SK-N-SH (cell line): ENCODE measurements at regions not wholly inside any gene's neighbourhood (a gene's known extent, or its start where the extent isn't known, plus 50 kb on each side); places are given as distances from the start of the nearest gene placed in this dataset.

Experiments
- CTCF ChIA-PET: fragments of 300-600, 350-600 bp; formaldehyde crosslinking; extraction: SDS; loops from one replicate; lab custom pipeline; 2021; lab: Yijun Ruan, JAX
- POLR2A ChIA-PET: fragments of 350-600 bp; sonication (Branson Sonifier 250); formaldehyde crosslinking; extraction: SDS; loops from one replicate; lab custom pipeline; 2020; ENCODE audit warnings: antibody characterized with exemption, inconsistent platforms; lab: Yijun Ruan, JAX
- DNase-seq: peaks from one replicate; pipeline ENCODE4 v3.0.0; 2012
- H2AFZ ChIP-seq: fragments of 200-600 bp; sonication (generic); 2 replicates; pipeline ENCODE4 v1.8.1; 2016; ENCODE audit warnings: antibody characterized with exemption, mild to moderate bottlenecking, low read depth
- H3F3A ChIP-seq: fragments of 200-600 bp; sonication (generic); replicated peaks from 2 replicates; pipeline ENCODE3; 2016; ENCODE audit warnings: antibody characterized with exemption, mild to moderate bottlenecking; ENCODE audit not compliant: insufficient read depth
- H3K27ac ChIP-seq, 2 experiments: fragments of 200-500 bp in 1 of 2; fragments of 200-600 bp in 1 of 2; sonication (Bioruptor generic) in 1 of 2; sonication (generic), shearing (Covaris generic) in 1 of 2; 2 replicates each; pipeline versions ENCODE4 v1.5.1 to v1.6.1; 2014 to 2016; ENCODE audit warnings: low read depth in 2 of 2, inconsistent platforms in 1 of 2, low read length in 1 of 2, mild to moderate bottlenecking in 1 of 2, mixed read lengths in 1 of 2
- H3K27me3 ChIP-seq: fragments of 200-600 bp; sonication (generic), shearing (Covaris generic); 2 replicates; pipeline ENCODE4 v1.6.1; 2016; ENCODE audit warnings: mixed run types; ENCODE audit not compliant: insufficient read depth
- H3K36me3 ChIP-seq, 2 experiments: fragments of 200-500 bp in 1 of 2; fragments of 200-600 bp in 1 of 2; sonication (Bioruptor generic) in 1 of 2; sonication (generic) in 1 of 2; replicated peaks in 1 of 2; 2 replicates each; pipeline versions ENCODE3 to v1.5.1; 2014 to 2016; ENCODE audit warnings: low read length in 1 of 2, mild to moderate bottlenecking in 1 of 2; ENCODE audit not compliant: insufficient read depth in 2 of 2, control insufficient read depth in 1 of 2
- H3K4me1 ChIP-seq, 2 experiments: fragments of 200-500 bp in 1 of 2; fragments of 200-600 bp in 1 of 2; sonication (Bioruptor generic) in 1 of 2; sonication (generic), shearing (Covaris generic) in 1 of 2; 2 replicates each; pipeline versions ENCODE4 v1.5.1 to v1.6.1; 2014 to 2016; ENCODE audit warnings: low read depth in 1 of 2, low read length in 1 of 2, mixed run types in 1 of 2; ENCODE audit not compliant: insufficient read depth in 2 of 2, control insufficient read depth in 1 of 2
- H3K4me2 ChIP-seq: fragments of 200-600 bp; sonication (generic), shearing (Covaris generic); 2 replicates; pipeline ENCODE4 v1.6.1; 2017; ENCODE audit warnings: mixed run types
- H3K4me3 ChIP-seq, 2 experiments: fragments of 200-500 bp in 1 of 2; fragments of 200-600 bp in 1 of 2; sonication (Bioruptor generic) in 1 of 2; sonication (generic), shearing (Covaris generic) in 1 of 2; 2 replicates each; pipeline versions ENCODE4 v1.5.1 to v1.8.1; 2014 to 2016; ENCODE audit warnings: low read depth in 2 of 2, inconsistent platforms in 1 of 2, low read length in 1 of 2, mild to moderate bottlenecking in 1 of 2, mixed read lengths in 1 of 2, moderate library complexity in 1 of 2
- H3K79me2 ChIP-seq: fragments of 200-600 bp; sonication (generic); 2 replicates; pipeline ENCODE4 v1.8.1; 2017; ENCODE audit warnings: mild to moderate bottlenecking; ENCODE audit not compliant: insufficient read depth
- H3K9ac ChIP-seq: fragments of 200-600 bp; sonication (generic); 2 replicates; pipeline ENCODE4 v1.6.1; 2017; ENCODE audit warnings: mixed run types
- H3K9me2 ChIP-seq: fragments of 200-600 bp; sonication (generic); 2 replicates; pipeline ENCODE4 v1.6.1; 2017; ENCODE audit warnings: mixed run types
- H3K9me3 ChIP-seq: fragments of 200-600 bp; sonication (generic); 2 replicates; pipeline ENCODE4 v1.6.1; 2017; ENCODE audit warnings: mixed run types, mild to moderate bottlenecking, moderate library complexity
- H4K20me1 ChIP-seq: fragments of 200-600 bp; sonication (generic); 2 replicates; pipeline ENCODE4 v1.6.1; 2017; ENCODE audit warnings: mild to moderate bottlenecking, mixed run types; ENCODE audit not compliant: insufficient read depth
- CHD2 ChIP-seq: fragments of 150-350 bp; IDR thresholded peaks from 2 replicates; pipeline ENCODE4 v1.6.1; 2018; ENCODE audit warnings: low read length; ENCODE audit not compliant: partially characterized antibody
- EP300 ChIP-seq, 2 experiments: IDR thresholded peaks; 2 replicates each; pipeline versions ENCODE4 v1.4.0 to v1.6.1; 2012; ENCODE audit warnings: borderline replicate concordance in 1 of 2, low read depth in 1 of 2, low read length in 1 of 2
- EZH2phosphoT487 ChIP-seq: fragments of 200-600 bp; sonication (generic); IDR thresholded peaks from 2 replicates; pipeline ENCODE4 v1.6.1; 2017; ENCODE audit warnings: low read depth, mixed run types, mild to moderate bottlenecking, antibody characterized with exemption, moderate library complexity, borderline replicate concordance
- FOXJ3 ChIP-seq: sonication (generic); formaldehyde crosslinking; IDR thresholded peaks from 2 replicates; pipeline ENCODE4 v1.5.1; 2020; ENCODE audit warnings: mild to moderate bottlenecking, missing genetic modification reagents
- FOXM1 ChIP-seq: IDR thresholded peaks from 2 replicates; pipeline ENCODE4 v1.4.0; 2012; ENCODE audit warnings: low read depth, mild to moderate bottlenecking
- MEF2A ChIP-seq: IDR thresholded peaks from 2 replicates; pipeline ENCODE4 v1.4.0; 2012; ENCODE audit warnings: low read depth, borderline replicate concordance
- NFIC ChIP-seq: IDR thresholded peaks from 2 replicates; pipeline ENCODE4 v1.4.0; 2012; ENCODE audit warnings: borderline replicate concordance
- PBX3 ChIP-seq: IDR thresholded peaks from 2 replicates; pipeline ENCODE4; 2012
- RAD21 ChIP-seq: IDR thresholded peaks from 2 replicates; pipeline ENCODE4 v1.6.1; 2012; ENCODE audit warnings: mild to moderate bottlenecking, low read length
- REST ChIP-seq: IDR thresholded peaks from 2 replicates; pipeline ENCODE4 v1.6.1; 2012; ENCODE audit warnings: mild to moderate bottlenecking, low read depth, low read length, moderate library complexity
- RFX5 ChIP-seq: IDR thresholded peaks from 2 replicates; pipeline ENCODE4 v1.6.1; 2012; ENCODE audit warnings: mild to moderate bottlenecking, improper control_type of control experiment, low read length
- RXRA ChIP-seq: IDR thresholded peaks from 2 replicates; pipeline ENCODE4 v1.4.0; 2012; ENCODE audit warnings: low read depth, mild to moderate bottlenecking, borderline replicate concordance
- SMC3 ChIP-seq: IDR thresholded peaks from 2 replicates; pipeline ENCODE4 v1.6.1; 2012; ENCODE audit warnings: low read depth, low read length, improper control_type of control experiment
- YY1 ChIP-seq: IDR thresholded peaks from 2 replicates; pipeline ENCODE4 v1.4.0; 2012; ENCODE audit warnings: low read depth, mild to moderate bottlenecking
- ZBTB33 ChIP-seq: IDR thresholded peaks from 2 replicates; pipeline ENCODE4 v1.4.0; 2012; ENCODE audit warnings: low read depth, borderline replicate concordance
- WGBS: methylation state at CpG from one replicate; pipeline ENCODE4 v1.1.6; 2017; ENCODE audit warnings: low lambda C conversion rate; 5-methylcytosine and 5-hydroxymethylcytosine counted together

GRCh38 chr6:140486450-140487361 is 1112.3 kb upstream of the CITED2 start:
- Histone ChIP-seq H3K4me2 (peak overlapping the region; percentile 44; the same call in 1 of the 2 replicates), H4K20me1 (no peaks in the 10 kb centered on the region), H3K27ac (peak overlapping the region; percentile 43 to 82; a peak in 3 of 4 replicates), H3K79me2 (no peaks in the 10 kb centered on the region), H3K9me3 (peaks cover 8% of the 10 kb centered on the region), H3K36me3 (no peaks in the 10 kb centered on the region), H3K9ac (no peak overlapping the region), H3K9me2 (no peaks in the 10 kb centered on the region), H2AFZ (peak overlapping the region; percentile 88; the same call in 1 of the 2 replicates), H3F3A (peaks cover 24% of the 10 kb centered on the region), H3K4me1 (peaks cover 0 to 10% of the 10 kb centered on the region in 2 experiments; a peak in 2 of 4 replicates), H3K27me3 (no peaks in the 10 kb centered on the region), H3K4me3 (no peak overlapping the region)
- POLR2A ChIA-PET = no interaction called here
- DNase-seq = no peak
- CTCF ChIA-PET = no interaction called here
- no peak for TF ChIP-seq EZH2phosphoT487
- no peak for TF ChIP-seq SMC3
- no peak for TF ChIP-seq MEF2A
- no peak for TF ChIP-seq ZBTB33
- no peak for TF ChIP-seq EP300 (IDR thresholded peaks at IDR 0.05; ENCODE audit: borderline replicate concordance in 1 of 2, low read depth in 1 of 2, low read length in 1 of 2)
- TF ChIP-seq RAD21 = no peak
- no peak for TF ChIP-seq RFX5
- TF ChIP-seq PBX3 = no peak
- no peak for TF ChIP-seq CHD2
- TF ChIP-seq RXRA = no peak
- no peak for TF ChIP-seq NFIC
- TF ChIP-seq YY1 = no peak
- no peak for TF ChIP-seq FOXM1
- TF ChIP-seq REST = no peak
- TF ChIP-seq FOXJ3 (CRISPR knock-in tag) = no peak
- 61% methylated on average over 3 of the region's 3 CpGs for WGBS
